ENCODE measurements at regions not wholly inside any gene's neighbourhood (a gene's known extent, or its start where the extent isn't known, plus 50 kb on each side); places are given as distances from the start of the nearest gene placed in this dataset.

- TF ChIP-seq CTCF (IDR thresholded peaks at IDR 0.05) (no peak), EP300 (IDR thresholded peaks at IDR 0.05) (no peak), POLR2A (IDR thresholded peaks at IDR 0.05) (no peak)
Measured at GRCh38 chr9:23324511-23324910, 501.5 kb downstream of the ELAVL2 start.

Data from tibial nerve (tissue), 4 donors.